ENCODE measurements at regions not wholly inside any gene's neighbourhood (a gene's known extent, or its start where the extent isn't known, plus 50 kb on each side); places are given as distances from the start of the nearest gene placed in this dataset.

GRCh38 chr1:234897754-234898454 lies 230.7 kb downstream of the TOMM20 start:
- TF ChIP-seq CTCF (IDR thresholded peaks at IDR 0.05): no peak
- TF ChIP-seq POLR2A (IDR thresholded peaks at IDR 0.05): no peak
